HG03025 (cell line): ENCODE measurements at regions not wholly inside any gene's neighbourhood (a gene's known extent, or its start where the extent isn't known, plus 50 kb on each side); places are given as distances from the start of the nearest gene placed in this dataset.

Experiments used
- ATAC-seq: cut with Tn5 transposase; IDR thresholded peaks from one replicate; pipeline ENCODE4 v1.9.1; 2021; ENCODE audit warnings: mild to moderate bottlenecking, moderate library complexity; ENCODE audit not compliant: unreplicated experiment, low FRiP score

- ATAC-seq: no peak
These were observed 134.6 kb upstream of the PDE4B start for GRCh38 chr1:65658122-65658521.

DNA sequence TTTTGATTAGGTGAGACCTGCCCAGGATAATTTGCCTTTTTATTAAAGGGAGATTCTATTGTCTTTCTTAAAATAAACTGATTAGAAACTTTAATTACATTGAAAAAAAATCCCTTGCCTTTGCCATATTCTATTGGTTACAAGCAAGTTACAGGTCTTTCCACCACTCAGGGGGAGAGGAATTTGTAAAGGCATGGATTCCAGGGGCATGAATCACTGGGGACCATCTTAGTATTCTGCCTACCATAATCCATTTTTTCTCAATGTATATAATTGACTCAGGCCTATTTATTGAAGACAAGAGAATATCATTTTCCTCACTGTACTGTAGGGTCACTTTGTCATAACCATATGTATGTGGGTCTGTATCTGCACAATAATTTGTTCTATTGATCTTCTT is 124.3 kb upstream of the PDE4B start:
- ATAC-seq: no peak

GRCh38 chr1:65670518-65670917 is 122.2 kb upstream of the PDE4B start:
- no peak for ATAC-seq

DNA sequence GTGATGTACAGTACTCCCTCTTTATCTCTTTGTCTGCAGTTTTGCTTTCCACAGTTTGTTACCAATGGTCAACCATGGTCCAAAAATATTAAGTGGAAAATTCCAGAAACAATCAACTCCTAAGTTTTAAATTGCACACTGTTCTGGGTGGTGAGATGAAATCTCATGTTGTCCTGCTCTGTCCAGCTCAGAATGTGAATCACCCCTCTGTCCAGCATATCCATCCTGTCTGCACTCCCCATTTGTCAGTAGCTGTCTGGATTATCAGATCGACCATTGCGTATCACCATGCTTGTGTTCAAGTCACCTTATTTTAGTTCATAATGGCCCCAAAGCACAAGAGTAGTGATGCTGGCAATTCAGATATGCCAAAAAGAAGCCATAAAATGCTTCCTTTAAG is 118.2 kb upstream of the PDE4B start:
- no peak for ATAC-seq

DNA sequence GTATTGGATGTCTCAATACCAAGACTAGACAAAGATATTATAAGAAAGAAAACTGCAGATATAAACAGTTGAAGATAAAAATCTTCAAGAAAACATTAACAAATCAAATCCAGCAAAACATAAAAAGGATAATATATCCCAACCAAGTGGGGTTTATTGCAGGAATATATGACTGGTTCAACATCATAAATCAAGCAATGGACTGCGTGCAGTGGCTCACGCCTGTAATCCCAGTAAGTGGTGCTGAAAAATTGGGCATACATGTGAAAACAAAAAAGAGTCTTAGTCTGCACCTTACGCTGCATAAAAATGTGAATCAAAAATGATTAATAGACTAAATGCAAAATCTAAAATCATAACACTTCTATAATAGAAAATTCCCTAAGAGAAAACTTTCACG is 112.9 kb upstream of the PDE4B start:
- ATAC-seq: no peak

DNA sequence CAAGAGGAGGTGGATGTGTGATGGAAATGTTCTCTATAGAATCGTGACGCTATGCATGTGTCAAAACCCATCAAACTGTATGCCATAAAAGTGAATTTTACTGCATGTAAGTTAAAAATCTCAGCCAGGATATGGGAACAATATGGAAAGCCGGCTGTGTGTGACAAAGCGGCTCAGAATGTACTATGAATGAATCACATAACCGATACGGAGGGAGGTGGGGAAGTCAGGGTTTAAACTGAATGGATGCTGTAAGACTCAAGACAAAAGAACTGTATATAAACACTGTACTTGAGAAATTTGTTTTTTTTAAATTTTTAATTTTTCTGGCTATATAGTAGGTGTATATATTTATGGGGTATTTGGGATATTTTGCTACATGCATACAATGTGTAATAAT is 111.6 kb upstream of the PDE4B start:
- ATAC-seq: no peak

- no peak for ATAC-seq
These were observed 105.1 kb upstream of the PDE4B start for GRCh38 chr1:65687428-65688214.

- ATAC-seq: no peak
These were observed 104.5 kb upstream of the PDE4B start for GRCh38 chr1:65688215-65688566.

DNA sequence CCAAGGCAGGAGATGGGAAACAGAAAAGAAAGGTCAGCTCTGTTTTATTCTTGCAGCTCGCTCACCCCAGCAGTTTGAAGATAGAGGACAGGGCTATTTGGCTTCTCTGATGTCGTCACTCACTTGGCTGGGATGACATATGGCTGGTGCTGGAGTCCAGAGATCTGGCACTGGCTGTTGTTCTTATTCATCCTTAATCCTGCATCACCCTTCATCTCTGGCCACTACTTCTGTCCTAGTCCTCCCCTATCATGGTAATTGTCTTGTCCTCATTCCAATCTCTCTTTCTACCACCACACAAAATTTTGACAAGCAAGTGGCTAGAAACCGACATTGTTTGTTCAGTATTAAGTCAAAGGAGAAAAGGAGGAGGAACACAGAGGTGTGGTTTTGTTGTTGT is 103.8 kb upstream of the PDE4B start:
- no peak for ATAC-seq

GRCh38 chr1:65691152-65691900 is 101.4 kb upstream of the PDE4B start:
- ATAC-seq: no peak

DNA sequence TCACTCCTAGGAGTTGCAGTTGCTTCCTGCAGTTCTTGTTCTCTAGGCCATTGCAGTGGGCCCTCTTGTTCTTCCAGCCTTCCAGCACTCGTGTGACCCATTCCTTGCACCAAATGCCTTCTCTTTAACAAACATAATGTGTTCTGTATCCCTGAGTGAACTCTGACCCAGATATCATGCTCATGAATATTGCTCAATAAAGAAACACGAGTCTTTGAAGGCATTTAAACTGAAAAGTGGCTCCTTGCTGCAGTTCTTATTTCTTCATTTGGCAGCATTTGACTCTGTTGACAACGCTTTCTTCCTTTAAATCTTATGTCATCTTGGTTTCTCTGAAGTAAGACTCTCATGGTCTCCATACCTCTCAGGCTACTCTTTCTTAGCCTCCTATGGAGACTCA is 100.7 kb upstream of the PDE4B start:
- no peak for ATAC-seq

GRCh38 chr1:65694126-65694525 is 98.6 kb upstream of the PDE4B start:
- ATAC-seq: no peak

DNA sequence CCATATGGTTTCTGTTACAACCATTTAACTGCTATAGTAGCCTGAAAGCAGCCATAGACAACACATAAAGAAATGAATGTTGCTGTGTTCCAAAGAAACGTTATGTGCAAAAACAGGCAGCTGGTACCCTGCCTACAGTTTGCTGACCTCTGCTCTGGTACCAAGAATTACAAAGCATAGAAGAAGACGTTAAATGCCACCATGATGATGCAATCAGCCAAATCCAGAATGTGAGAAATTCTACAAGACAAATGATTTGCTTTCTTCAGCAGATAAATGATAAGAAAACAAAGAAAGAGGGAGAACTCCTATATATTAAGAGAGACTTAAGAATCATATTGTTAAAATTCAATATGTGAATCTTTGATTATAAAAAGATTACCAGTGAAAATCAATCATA is 97.8 kb upstream of the PDE4B start:
- ATAC-seq: no peak

DNA sequence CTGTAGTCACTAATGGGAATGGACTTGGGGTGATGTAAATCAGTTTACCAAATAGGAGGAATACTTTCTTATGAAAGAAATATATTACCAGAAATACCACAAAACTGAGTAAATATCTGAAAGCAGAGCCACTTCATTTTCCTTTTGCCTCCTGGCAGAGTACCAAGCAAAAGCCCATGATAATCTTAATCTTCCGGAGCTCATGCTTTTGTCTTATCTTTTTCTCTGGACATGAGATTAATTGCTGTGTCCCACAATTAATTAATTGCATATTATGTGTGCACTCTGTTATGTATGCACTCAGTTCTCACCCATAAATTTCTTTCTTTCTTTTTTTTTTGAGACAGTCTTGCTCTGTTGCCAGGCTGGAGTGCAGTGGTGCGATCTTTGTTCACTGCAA is 94.1 kb upstream of the PDE4B start:
- no peak for ATAC-seq

- peak; percentile 65 for ATAC-seq
These were observed 88.8 kb upstream of the PDE4B start for GRCh38 chr1:65703853-65704252.

- ATAC-seq: peak; percentile 37
These were observed 88.4 kb upstream of the PDE4B start for GRCh38 chr1:65704318-65704717.

DNA sequence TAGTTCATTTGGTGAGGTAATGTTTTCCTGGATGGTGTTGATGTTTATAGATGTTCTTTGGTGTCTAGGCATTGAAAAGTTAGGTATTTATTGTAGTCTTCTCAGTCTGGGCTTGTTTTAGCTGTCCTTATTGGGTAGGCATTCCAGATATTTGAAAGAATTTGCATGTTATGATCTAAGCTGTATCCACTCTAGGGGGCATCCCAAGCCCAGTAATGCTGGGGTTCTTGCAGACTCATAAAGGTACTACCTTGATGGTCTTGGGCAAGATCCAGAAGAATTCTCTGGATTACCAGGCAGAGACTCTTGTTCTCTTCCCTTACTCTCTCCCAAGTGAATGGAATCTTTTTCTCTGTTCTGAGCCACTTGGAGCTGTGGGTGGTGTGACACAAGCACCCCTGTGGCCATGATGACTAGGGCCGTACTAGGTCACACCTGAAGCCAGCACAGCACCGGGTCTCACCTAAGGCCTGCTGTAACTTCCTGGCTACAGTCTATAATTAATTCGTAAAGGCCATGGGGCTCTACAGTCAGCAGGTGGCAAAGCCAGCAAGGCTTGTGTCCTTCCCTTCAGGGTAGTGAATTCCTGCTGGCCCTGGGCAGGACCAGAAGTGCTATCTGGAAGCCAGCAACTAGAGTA is 74.8 kb upstream of the PDE4B start:
- no peak for ATAC-seq

GRCh38 chr1:65719391-65719790 is 73.3 kb upstream of the PDE4B start:
- no peak for ATAC-seq

- no peak for ATAC-seq
These were observed 70.2 kb upstream of the PDE4B start for GRCh38 chr1:65722461-65722860.

DNA sequence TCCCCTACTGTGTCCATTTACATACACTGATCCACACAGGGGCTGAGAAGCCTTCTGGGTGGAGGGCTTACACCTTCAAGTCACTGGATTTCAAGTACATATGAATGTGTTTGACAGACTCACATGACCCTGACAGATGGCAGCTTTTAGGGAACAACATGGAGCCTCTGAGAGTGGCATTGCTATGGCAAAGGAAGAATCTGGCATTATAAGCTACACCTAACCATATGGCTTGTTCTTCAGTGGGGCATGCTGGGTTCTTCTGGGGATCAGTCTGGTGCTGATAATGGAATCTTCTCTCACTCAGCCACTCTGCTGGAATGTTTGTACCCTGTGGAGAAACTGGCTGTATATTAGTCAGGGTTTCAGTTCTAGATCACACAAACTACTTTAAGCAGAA is 68.5 kb upstream of the PDE4B start:
- ATAC-seq: no peak

GRCh38 chr1:65725064-65725463 is 67.6 kb upstream of the PDE4B start:
- ATAC-seq: no peak

DNA sequence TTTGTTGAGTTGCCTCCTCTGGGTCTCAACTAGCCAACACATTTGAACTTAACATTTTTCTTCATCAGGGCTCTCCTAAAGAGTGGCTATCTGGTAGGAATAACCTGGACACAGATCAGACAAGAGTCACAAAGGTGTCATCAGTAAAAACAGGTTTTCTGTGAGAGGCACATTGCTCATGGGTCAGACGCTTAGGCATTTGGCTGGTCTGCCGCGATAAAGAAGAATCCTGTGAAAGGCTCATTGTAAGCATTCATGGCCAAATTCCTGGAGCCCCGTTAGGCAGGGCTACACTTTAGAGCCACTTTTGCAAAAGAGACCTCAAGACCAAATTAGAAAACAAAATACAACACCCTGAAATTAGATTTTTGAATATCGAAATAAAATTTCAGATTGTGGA is 64.2 kb upstream of the PDE4B start:
- ATAC-seq: no peak
